H9 (cell line): ENCODE measurements at regions not wholly inside any gene's neighbourhood (a gene's known extent, or its start where the extent isn't known, plus 50 kb on each side); places are given as distances from the start of the nearest gene placed in this dataset.

Source experiments
- DNase-seq: peaks from one replicate; pipeline ENCODE4 v3.0.0-alpha.2; 2017
- H2AFZ ChIP-seq: one replicate; pipeline ENCODE4 v1.6.1; 2013; ENCODE audit warnings: mild to moderate bottlenecking, low read length, control low read depth, moderate library complexity
- H2AK5ac ChIP-seq: 2 replicates; pipeline ENCODE4 v1.6.1; 2013; ENCODE audit warnings: low read length, control low read depth, mixed read lengths; ENCODE audit not compliant: insufficient read length
- H2BK120ac ChIP-seq: one replicate; pipeline ENCODE4 v1.6.1; 2013; ENCODE audit warnings: low read depth, mild to moderate bottlenecking, low read length, control low read depth, inconsistent platforms; ENCODE audit not compliant: poor library complexity, severe bottlenecking
- H2BK12ac ChIP-seq: 2 replicates; pipeline ENCODE4 v1.6.1; 2013; ENCODE audit warnings: low read length, control low read depth, mixed read lengths, low read depth; ENCODE audit not compliant: insufficient read length
- H2BK15ac ChIP-seq: 2 replicates; pipeline ENCODE4 v1.6.1; 2013; ENCODE audit warnings: low read depth, low read length, control low read depth
- H2BK20ac ChIP-seq: one replicate; pipeline ENCODE4 v1.6.1; 2013; ENCODE audit warnings: low read depth, mild to moderate bottlenecking, low read length, control low read depth, inconsistent platforms; ENCODE audit not compliant: poor library complexity, severe bottlenecking
- H2BK5ac ChIP-seq: 2 replicates; pipeline ENCODE4 v1.6.1; 2013; ENCODE audit warnings: low read length, control low read depth, mixed read lengths; ENCODE audit not compliant: insufficient read length
- H3K14ac ChIP-seq: 2 replicates; pipeline ENCODE4 v1.6.1; 2013; ENCODE audit warnings: low read length, control low read depth; ENCODE audit not compliant: insufficient read depth
- H3K18ac ChIP-seq: 2 replicates; pipeline ENCODE4 v1.6.1; 2013; ENCODE audit warnings: low read depth, mild to moderate bottlenecking, mixed read lengths, low read length, control low read depth; ENCODE audit not compliant: insufficient read length
- H3K23ac ChIP-seq: 2 replicates; pipeline ENCODE4 v1.6.1; 2013; ENCODE audit warnings: low read length, control low read depth, mixed read lengths, low read depth; ENCODE audit not compliant: insufficient read length
- H3K23me2 ChIP-seq: 2 replicates; pipeline ENCODE4 v1.6.1; 2013; ENCODE audit warnings: low read depth, mild to moderate bottlenecking, mixed read lengths, low read length, control low read depth; ENCODE audit not compliant: insufficient read length, poor library complexity, severe bottlenecking
- H3K27ac ChIP-seq: 2 replicates; pipeline ENCODE4 v1.5.1; 2013; ENCODE audit warnings: low read length, control low read depth, mixed read lengths, low read depth; ENCODE audit not compliant: insufficient read length
- H3K27me3 ChIP-seq: 2 replicates; pipeline ENCODE4 v1.6.1; 2013; ENCODE audit warnings: low read length, control low read depth, inconsistent platforms; ENCODE audit not compliant: insufficient read depth
- H3K4ac ChIP-seq: 2 replicates; pipeline ENCODE4 v1.6.1; 2013; ENCODE audit warnings: low read depth, mild to moderate bottlenecking, control low read depth, inconsistent platforms, low read length, moderate library complexity
- H3K4me1 ChIP-seq: 2 replicates; pipeline ENCODE4 v1.6.1; 2013; ENCODE audit warnings: low read length, control low read depth, inconsistent platforms; ENCODE audit not compliant: insufficient read depth
- H3K4me2 ChIP-seq: 2 replicates; pipeline ENCODE4 v1.6.1; 2013; ENCODE audit warnings: low read length, control low read depth, mixed read lengths; ENCODE audit not compliant: insufficient read length, insufficient read depth
- H3K56ac ChIP-seq: 2 replicates; pipeline ENCODE4 v1.6.1; 2013; ENCODE audit warnings: low read depth, mild to moderate bottlenecking, mixed read lengths, low read length, control low read depth; ENCODE audit not compliant: insufficient read length
- H3K79me1 ChIP-seq: 2 replicates; pipeline ENCODE4 v1.6.1; 2013; ENCODE audit warnings: low read depth, mild to moderate bottlenecking, moderate library complexity, low read length, control low read depth, inconsistent platforms; ENCODE audit not compliant: insufficient read depth, poor library complexity, severe bottlenecking
- H3K79me2 ChIP-seq: 2 replicates; pipeline ENCODE4 v1.6.1; 2013; ENCODE audit warnings: low read length, control low read depth, inconsistent platforms; ENCODE audit not compliant: insufficient read depth
- H3K9ac ChIP-seq: 2 replicates; pipeline ENCODE4 v1.6.1; 2013; ENCODE audit warnings: low read length, control low read depth, mixed read lengths; ENCODE audit not compliant: insufficient read length; ENCODE audit errors: extremely low read depth
- H3K9me3 ChIP-seq: one replicate; pipeline ENCODE4 v1.6.1; 2013; ENCODE audit warnings: low read depth, low read length, inconsistent platforms; ENCODE audit not compliant: control insufficient read depth
- H3T11ph ChIP-seq: one replicate; pipeline ENCODE4 v1.6.1; 2013; ENCODE audit warnings: mild to moderate bottlenecking, low read length, control low read depth, inconsistent platforms
- H4K20me1 ChIP-seq: one replicate; pipeline ENCODE4 v1.6.1; 2013; ENCODE audit not compliant: control insufficient read depth, insufficient read length, insufficient read depth
- H4K5ac ChIP-seq: 2 replicates; pipeline ENCODE4 v1.6.1; 2013; ENCODE audit warnings: low read depth, mild to moderate bottlenecking, mixed read lengths, low read length, control low read depth; ENCODE audit not compliant: insufficient read length
- H4K8ac ChIP-seq: replicated peaks from 2 replicates; pipeline ENCODE4 v1.6.1; 2013; ENCODE audit warnings: low read length, control low read depth, mixed read lengths, low read depth; ENCODE audit not compliant: insufficient read length
- H4K91ac ChIP-seq: 2 replicates; pipeline ENCODE4 v1.6.1; 2013; ENCODE audit warnings: low read depth, mild to moderate bottlenecking, moderate library complexity, mixed read lengths, low read length, control low read depth; ENCODE audit not compliant: insufficient read length
- H3K27ac Mint-ChIP-seq, 3 experiments: 2 replicates in 2 of 3; 3 replicates in 1 of 3; pipeline ENCODE4 v1.8.0; 2020 to 2021; ENCODE audit warnings: mixed read lengths in 3 of 3, mild to moderate bottlenecking in 1 of 3, moderate library complexity in 1 of 3
- H3K27me3 Mint-ChIP-seq: 2 replicates; pipeline ENCODE4 v1.8.0; 2021; ENCODE audit warnings: low read depth, mild to moderate bottlenecking, moderate library complexity, mixed read lengths
- H3K36me3 Mint-ChIP-seq, 3 experiments: 2 replicates in 2 of 3; 3 replicates in 1 of 3; pipeline ENCODE4 v1.8.0; 2020 to 2021; ENCODE audit warnings: low read depth in 3 of 3, mixed read lengths in 3 of 3; ENCODE audit not compliant: insufficient read depth in 1 of 3
- H3K4me1 Mint-ChIP-seq, 2 experiments: 2 replicates each; pipeline ENCODE4 v1.8.0; 2020; ENCODE audit warnings: mixed read lengths in 2 of 2
- H3K4me3 Mint-ChIP-seq, 2 experiments: 2 replicates in 1 of 2; 3 replicates in 1 of 2; pipeline ENCODE4 v1.8.0; 2020 to 2021; ENCODE audit warnings: mild to moderate bottlenecking in 2 of 2, mixed read lengths in 2 of 2, moderate library complexity in 1 of 2
- H3K9me3 Mint-ChIP-seq, 2 experiments: 2 replicates in 1 of 2; 3 replicates in 1 of 2; pipeline ENCODE4 v1.8.0; 2020; ENCODE audit warnings: mild to moderate bottlenecking in 2 of 2, mixed read lengths in 2 of 2, moderate library complexity in 1 of 2
- WGBS: extraction: QIAGEN DNeasy Blood & Tissue Kit; methylation state at CpG from one replicate; pipeline ENCODE4 v1.1.7; 2013; ENCODE audit warnings: missing lambda C conversion rate, low lambda C conversion rate, mixed read lengths; ENCODE audit not compliant: insufficient read length; ENCODE audit errors: extremely low coverage; 5-methylcytosine and 5-hydroxymethylcytosine counted together
- TF ChIP-seq, protein P1 (sequence below): fragments of 200-600 bp; sonication (generic); conservative IDR thresholded peaks from 3 replicates; pipeline ENCODE4 v1.8.0; 2021; ENCODE audit warnings: antibody characterized with exemption, mild to moderate bottlenecking

DNA sequence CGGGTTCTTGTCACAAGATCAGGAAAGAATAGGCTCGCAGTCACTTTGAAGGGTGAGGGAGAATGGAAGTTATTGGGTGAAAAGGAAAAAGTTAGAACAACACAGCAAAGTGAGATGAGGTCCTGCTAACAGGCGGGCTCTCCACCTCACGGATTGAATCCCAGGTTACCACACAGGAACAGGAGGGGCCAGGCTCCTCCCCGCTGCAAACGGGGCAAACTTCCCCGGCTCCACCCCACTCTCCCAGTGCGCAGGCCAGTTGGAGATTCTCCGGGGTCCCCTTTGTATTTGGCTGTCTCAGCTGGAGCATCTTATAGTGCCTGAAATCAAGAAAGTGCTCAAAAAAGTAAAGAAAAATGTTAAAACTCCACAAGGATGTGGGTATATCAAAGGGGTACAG, 78.3 kb upstream of the IPO5 start:
- Histone ChIP-seq H3K23me2 (no peaks in the 10 kb centered on the region), H2BK120ac (no peak overlapping the region), H3K9ac (no peak overlapping the region), H3K9me3 (no peaks in the 10 kb centered on the region), H2BK20ac (no peak overlapping the region), H3K79me1 (no peaks in the 10 kb centered on the region), H2BK15ac (no peak overlapping the region), H3K23ac (no peak overlapping the region), H3K4ac (no peak overlapping the region), H3K14ac (no peak overlapping the region), H3K79me2 (no peaks in the 10 kb centered on the region), H2AK5ac (no peak overlapping the region), H4K20me1 (no peaks in the 10 kb centered on the region), H4K8ac (no peak overlapping the region), H3K4me1 (peaks cover 17% of the 10 kb centered on the region; the same call in 1 of the 2 replicates), H2BK5ac (no peak overlapping the region), H3K27ac (no peak overlapping the region), H2AFZ (peak overlapping the region; percentile 88), H4K5ac (no peak overlapping the region), H4K91ac (no peak overlapping the region), H3K18ac (no peak overlapping the region), H3K4me2 (peak overlapping the region; percentile 32), H2BK12ac (no peak overlapping the region), H3K56ac (no peak overlapping the region), H3T11ph (no peak overlapping the region), H3K27me3 (no peaks in the 10 kb centered on the region)
- no peak for DNase-seq
- Mint-ChIP-seq H3K4me1 (peaks cover 20 to 24% of the 10 kb centered on the region in 2 experiments), H3K27me3 (peaks cover 6% of the 10 kb centered on the region), H3K9me3 (no peaks in the 10 kb centered on the region), H3K4me3 (no peak overlapping the region), H3K36me3 (no peaks in the 10 kb centered on the region; a peak in 1 of 7 replicates), H3K27ac (no peak overlapping the region)
- no CpG with 5 or more reads among the region's 9 CpGs for WGBS
- TF ChIP-seq, protein P1, sequence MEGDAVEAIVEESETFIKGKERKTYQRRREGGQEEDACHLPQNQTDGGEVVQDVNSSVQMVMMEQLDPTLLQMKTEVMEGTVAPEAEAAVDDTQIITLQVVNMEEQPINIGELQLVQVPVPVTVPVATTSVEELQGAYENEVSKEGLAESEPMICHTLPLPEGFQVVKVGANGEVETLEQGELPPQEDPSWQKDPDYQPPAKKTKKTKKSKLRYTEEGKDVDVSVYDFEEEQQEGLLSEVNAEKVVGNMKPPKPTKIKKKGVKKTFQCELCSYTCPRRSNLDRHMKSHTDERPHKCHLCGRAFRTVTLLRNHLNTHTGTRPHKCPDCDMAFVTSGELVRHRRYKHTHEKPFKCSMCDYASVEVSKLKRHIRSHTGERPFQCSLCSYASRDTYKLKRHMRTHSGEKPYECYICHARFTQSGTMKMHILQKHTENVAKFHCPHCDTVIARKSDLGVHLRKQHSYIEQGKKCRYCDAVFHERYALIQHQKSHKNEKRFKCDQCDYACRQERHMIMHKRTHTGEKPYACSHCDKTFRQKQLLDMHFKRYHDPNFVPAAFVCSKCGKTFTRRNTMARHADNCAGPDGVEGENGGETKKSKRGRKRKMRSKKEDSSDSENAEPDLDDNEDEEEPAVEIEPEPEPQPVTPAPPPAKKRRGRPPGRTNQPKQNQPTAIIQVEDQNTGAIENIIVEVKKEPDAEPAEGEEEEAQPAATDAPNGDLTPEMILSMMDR: no peak
